ENCODE measurements at regions not wholly inside any gene's neighbourhood (a gene's known extent, or its start where the extent isn't known, plus 50 kb on each side); places are given as distances from the start of the nearest gene placed in this dataset.
"Not testable (repeated sequence)": the region's sequence is repeated elsewhere in the genome, so short reads cannot be mapped to it uniquely, and the experiment has no call there.

- no peak for DNase-seq (ENCODE audit: low read depth, low spot score)
These were observed 110.1 kb downstream of the DLEU7 start for GRCh38 chr13:50733392-50733791.

GRCh38 chr13:50735071-50735470, 108.4 kb downstream of the DLEU7 start:
- no peak for DNase-seq (ENCODE audit: low read depth, low spot score)

GRCh38 chr13:50740052-50740741, 103.3 kb downstream of the DLEU7 start:
- no peak for DNase-seq (ENCODE audit: low read depth, low spot score)

GRCh38 chr13:50742353-50742752, 101.1 kb downstream of the DLEU7 start:
- no peak for DNase-seq (ENCODE audit: low read depth, low spot score)

- no peak for DNase-seq (ENCODE audit: low read depth, low spot score)
These were observed 100.5 kb downstream of the DLEU7 start for GRCh38 chr13:50742968-50743367.

- DNase-seq (ENCODE audit: low read depth, low spot score), result no peak
These were observed 99.3 kb downstream of the DLEU7 start for GRCh38 chr13:50744116-50744660.

- no peak for DNase-seq (ENCODE audit: low read depth, low spot score)
These were observed 97.9 kb downstream of the DLEU7 start for GRCh38 chr13:50745542-50746115.

GRCh38 chr13:50747737-50748350, 95.6 kb downstream of the DLEU7 start:
- DNase-seq (ENCODE audit: low read depth, low spot score), result no peak

GRCh38 chr13:50753221-50753620, 90.3 kb downstream of the DLEU7 start:
- not testable (repeated sequence) for DNase-seq (ENCODE audit: low read depth, low spot score)

GRCh38 chr13:50755862-50756685, 87.4 kb downstream of the DLEU7 start:
- DNase-seq (ENCODE audit: low read depth, low spot score), result not testable (repeated sequence)

GRCh38 chr13:50757008-50757407, 86.5 kb downstream of the DLEU7 start:
- no peak for DNase-seq (ENCODE audit: low read depth, low spot score)

GRCh38 chr13:50758796-50759195, 84.7 kb downstream of the DLEU7 start:
- DNase-seq (ENCODE audit: low read depth, low spot score), result no peak

- DNase-seq (ENCODE audit: low read depth, low spot score), result no peak
These were observed 82.7 kb downstream of the DLEU7 start for GRCh38 chr13:50760751-50761150.

- DNase-seq (ENCODE audit: low read depth, low spot score), result no peak
These were observed 82.1 kb downstream of the DLEU7 start for GRCh38 chr13:50761406-50761805.

GRCh38 chr13:50762969-50763567, 80.4 kb downstream of the DLEU7 start:
- no peak for DNase-seq (ENCODE audit: low read depth, low spot score)

GRCh38 chr13:50766013-50766412, 77.5 kb downstream of the DLEU7 start:
- no peak for DNase-seq (ENCODE audit: low read depth, low spot score)

- no peak for DNase-seq (ENCODE audit: low read depth, low spot score)
These were observed 76.8 kb downstream of the DLEU7 start for GRCh38 chr13:50766695-50767094.

GRCh38 chr13:50772881-50773280, 70.6 kb downstream of the DLEU7 start:
- DNase-seq (ENCODE audit: low read depth, low spot score), result not testable (repeated sequence)
